ENCODE measurements at regions not wholly inside any gene's neighbourhood (a gene's known extent, or its start where the extent isn't known, plus 50 kb on each side); places are given as distances from the start of the nearest gene placed in this dataset.
A peak's percentile ranks its signal among the peaks of the same experiment; 100 is the strongest.

DNA sequence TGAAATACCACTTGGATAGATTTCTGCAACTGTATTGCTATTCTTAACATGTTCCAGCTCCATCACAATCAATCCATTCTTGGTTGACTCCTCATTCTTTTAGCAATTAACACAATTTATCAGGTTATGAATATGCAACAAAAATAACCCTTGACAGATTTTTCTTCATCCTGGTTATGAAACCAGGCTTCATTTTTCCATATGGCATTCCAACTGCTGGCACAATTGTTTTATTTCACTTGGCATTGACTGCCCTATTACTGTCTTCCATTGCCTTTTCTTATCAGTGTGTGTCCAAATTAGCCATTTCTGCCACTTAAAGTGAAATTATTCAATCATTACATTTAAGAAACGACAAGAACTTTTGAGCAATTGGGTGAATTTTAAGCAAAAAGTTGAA lies 388.8 kb upstream of the EPHA5 start:
- Histone ChIP-seq H3K4me3 (replicated peaks in 1 of 3; ENCODE audit: insufficient read depth in 1 of 3, low read depth in 2 of 3, low read length in 3 of 3) (no peak overlapping the region), H3K79me2 (ENCODE audit: insufficient read depth, low read length) (no peaks in the 10 kb centered on the region), H3K9me3 (ENCODE audit: low read length) (no peaks in the 10 kb centered on the region), H3K27ac (ENCODE audit: extremely low read length, insufficient read depth, low read length) (no peak overlapping the region), H4K20me1 (ENCODE audit: insufficient read depth, low read length) (no peaks in the 10 kb centered on the region), H3K4me2 (ENCODE audit: low read depth, low read length) (no peak overlapping the region), H3K4me1 (ENCODE audit: insufficient read depth, low read length) (no peaks in the 10 kb centered on the region), H3K9ac (ENCODE audit: insufficient read depth, low read depth, low read length) (no peak overlapping the region), H3K27me3 (ENCODE audit: control insufficient read depth in 1 of 2, insufficient read depth in 2 of 2, low read length in 2 of 2) (no peaks in the 10 kb centered on the region), H2AFZ (ENCODE audit: low read length) (no peak overlapping the region), H3K36me3 (replicated peaks in 1 of 2; ENCODE audit: control insufficient read depth in 1 of 2, insufficient read depth in 2 of 2, low read length in 2 of 2) (no peaks in the 10 kb centered on the region)
- 44% methylated on average over 1 of the region's 1 CpG for WGBS (ENCODE audit: low lambda C conversion rate)
- ChIA-PET POLR2A (no interaction called here), CTCF (ENCODE audit: low intra/inter-chr PET ratio, low total read pairs) (no interaction called here)
- ATAC-seq (no peak), FAIRE-seq (no peak), DNase-seq (ENCODE audit: low spot score) (no peak)
- no TSS peak for BruUV-seq (replicated peaks)
- no peak for TF ChIP-seq ZFP82 (CRISPR knock-in tag; IDR thresholded peaks at IDR 0.05; ENCODE audit: borderline replicate concordance)
- TF ChIP-seq, protein P1, sequence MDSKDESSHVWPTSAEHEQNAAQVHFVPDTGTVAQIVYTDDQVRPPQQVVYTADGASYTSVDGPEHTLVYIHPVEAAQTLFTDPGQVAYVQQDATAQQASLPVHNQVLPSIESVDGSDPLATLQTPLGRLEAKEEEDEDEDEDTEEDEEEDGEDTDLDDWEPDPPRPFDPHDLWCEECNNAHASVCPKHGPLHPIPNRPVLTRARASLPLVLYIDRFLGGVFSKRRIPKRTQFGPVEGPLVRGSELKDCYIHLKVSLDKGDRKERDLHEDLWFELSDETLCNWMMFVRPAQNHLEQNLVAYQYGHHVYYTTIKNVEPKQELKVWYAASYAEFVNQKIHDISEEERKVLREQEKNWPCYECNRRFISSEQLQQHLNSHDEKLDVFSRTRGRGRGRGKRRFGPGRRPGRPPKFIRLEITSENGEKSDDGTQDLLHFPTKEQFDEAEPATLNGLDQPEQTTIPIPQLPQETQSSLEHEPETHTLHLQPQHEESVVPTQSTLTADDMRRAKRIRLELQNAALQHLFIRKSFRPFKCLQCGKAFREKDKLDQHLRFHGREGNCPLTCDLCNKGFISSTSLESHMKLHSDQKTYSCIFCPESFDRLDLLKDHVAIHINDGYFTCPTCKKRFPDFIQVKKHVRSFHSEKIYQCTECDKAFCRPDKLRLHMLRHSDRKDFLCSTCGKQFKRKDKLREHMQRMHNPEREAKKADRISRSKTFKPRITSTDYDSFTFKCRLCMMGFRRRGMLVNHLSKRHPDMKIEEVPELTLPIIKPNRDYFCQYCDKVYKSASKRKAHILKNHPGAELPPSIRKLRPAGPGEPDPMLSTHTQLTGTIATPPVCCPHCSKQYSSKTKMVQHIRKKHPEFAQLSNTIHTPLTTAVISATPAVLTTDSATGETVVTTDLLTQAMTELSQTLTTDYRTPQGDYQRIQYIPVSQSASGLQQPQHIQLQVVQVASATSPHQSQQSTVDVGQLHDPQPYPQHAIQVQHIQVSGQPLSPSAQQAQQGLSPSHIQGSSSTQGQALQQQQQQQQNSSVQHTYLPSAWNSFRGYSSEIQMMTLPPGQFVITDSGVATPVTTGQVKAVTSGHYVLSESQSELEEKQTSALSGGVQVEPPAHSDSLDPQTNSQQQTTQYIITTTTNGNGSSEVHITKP (CRISPR knock-in tag; IDR thresholded peaks at IDR 0.05; ENCODE audit: low read depth): no peak
- intact Hi-C loops (cut with micrococcal nuclease; ENCODE audit: unreplicated experiment) (no loop called here), in situ Hi-C loops (cut with HindIII; ENCODE audit: extremely low pct_ligation_motif_present, low pct_unique_long_range_greater_than_20kb) (no loop called here)

DNA sequence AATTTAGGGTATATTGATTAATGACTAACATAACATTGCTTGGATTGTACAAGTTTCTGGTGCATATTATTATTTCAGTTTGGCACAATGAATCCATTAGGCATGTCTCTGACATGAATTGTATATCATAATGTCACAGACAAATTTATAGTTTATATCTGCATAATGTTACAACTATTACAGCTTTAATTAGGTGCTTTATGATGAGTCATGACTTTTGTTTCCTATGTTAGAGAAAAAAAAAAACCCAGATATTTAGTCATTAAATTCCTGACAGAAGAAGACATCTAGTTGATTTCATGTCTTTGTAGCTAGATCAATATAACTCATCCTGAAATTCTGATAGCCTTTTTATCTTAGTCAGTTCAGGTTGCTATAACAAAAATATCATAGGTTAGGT lies 385.7 kb upstream of the EPHA5 start:
- POLR2A ChIA-PET: no interaction called here
- H3K9me3 ChIP-seq (ENCODE audit: low read length): no peaks in the 10 kb centered on the region
- no peak overlapping the region for H3K4me2 ChIP-seq (ENCODE audit: low read depth, low read length)
- no peak overlapping the region for H2AFZ ChIP-seq (ENCODE audit: low read length)
- H4K20me1 ChIP-seq (ENCODE audit: insufficient read depth, low read length): no peaks in the 10 kb centered on the region
- no peak for DNase-seq (ENCODE audit: low spot score)
- no peak overlapping the region for H3K4me3 ChIP-seq (replicated peaks in 1 of 3; ENCODE audit: insufficient read depth in 1 of 3, low read depth in 2 of 3, low read length in 3 of 3)
- CTCF ChIA-PET (ENCODE audit: low intra/inter-chr PET ratio, low total read pairs): no interaction called here
- no peak overlapping the region for H3K27ac ChIP-seq (ENCODE audit: extremely low read length, insufficient read depth, low read length)
- intact Hi-C loops (cut with micrococcal nuclease; ENCODE audit: unreplicated experiment) (no loop called here), in situ Hi-C loops (cut with HindIII; ENCODE audit: extremely low pct_ligation_motif_present, low pct_unique_long_range_greater_than_20kb) (no loop called here)
- no peaks in the 10 kb centered on the region for H3K79me2 ChIP-seq (ENCODE audit: insufficient read depth, low read length)
- no peak for ATAC-seq
- BruUV-seq (replicated peaks): no TSS peak
- TF ChIP-seq NCOA1 (CRISPR knock-in tag; IDR thresholded peaks at IDR 0.05) (no peak), MAFF (IDR thresholded peaks at IDR 0.05; ENCODE audit: low read depth, low read length) (peak; percentile 83), ZNF598 (CRISPR knock-in tag; IDR thresholded peaks at IDR 0.05; ENCODE audit: borderline replicate concordance) (no peak), NFE2L2 (IDR thresholded peaks at IDR 0.05; ENCODE audit: low read length) (peak; percentile 22; the same call in 1 of the 2 replicates), MAFK (conservative IDR thresholded peaks at IDR 0.05 in 1 of 2, IDR thresholded peaks at IDR 0.05 in 1 of 2; ENCODE audit: low read length in 2 of 2) (peak; percentile 68 to 89), FIP1L1 (IDR thresholded peaks at IDR 0.05; ENCODE audit: borderline replicate concordance, insufficient read depth, low read depth, low read length) (no peak), ZNF782 (CRISPR knock-in tag; IDR thresholded peaks at IDR 0.05; ENCODE audit: borderline replicate concordance) (no peak), U2AF1 (optimal IDR thresholded peaks at IDR 0.05; ENCODE audit: low read depth, low read length) (no peak), POGZ (CRISPR knock-in tag; IDR thresholded peaks at IDR 0.05) (no peak), HNRNPLL (IDR thresholded peaks at IDR 0.05; ENCODE audit: low read depth, low read length, poor library complexity, severe bottlenecking) (no peak)
- TF ChIP-seq, protein P2, sequence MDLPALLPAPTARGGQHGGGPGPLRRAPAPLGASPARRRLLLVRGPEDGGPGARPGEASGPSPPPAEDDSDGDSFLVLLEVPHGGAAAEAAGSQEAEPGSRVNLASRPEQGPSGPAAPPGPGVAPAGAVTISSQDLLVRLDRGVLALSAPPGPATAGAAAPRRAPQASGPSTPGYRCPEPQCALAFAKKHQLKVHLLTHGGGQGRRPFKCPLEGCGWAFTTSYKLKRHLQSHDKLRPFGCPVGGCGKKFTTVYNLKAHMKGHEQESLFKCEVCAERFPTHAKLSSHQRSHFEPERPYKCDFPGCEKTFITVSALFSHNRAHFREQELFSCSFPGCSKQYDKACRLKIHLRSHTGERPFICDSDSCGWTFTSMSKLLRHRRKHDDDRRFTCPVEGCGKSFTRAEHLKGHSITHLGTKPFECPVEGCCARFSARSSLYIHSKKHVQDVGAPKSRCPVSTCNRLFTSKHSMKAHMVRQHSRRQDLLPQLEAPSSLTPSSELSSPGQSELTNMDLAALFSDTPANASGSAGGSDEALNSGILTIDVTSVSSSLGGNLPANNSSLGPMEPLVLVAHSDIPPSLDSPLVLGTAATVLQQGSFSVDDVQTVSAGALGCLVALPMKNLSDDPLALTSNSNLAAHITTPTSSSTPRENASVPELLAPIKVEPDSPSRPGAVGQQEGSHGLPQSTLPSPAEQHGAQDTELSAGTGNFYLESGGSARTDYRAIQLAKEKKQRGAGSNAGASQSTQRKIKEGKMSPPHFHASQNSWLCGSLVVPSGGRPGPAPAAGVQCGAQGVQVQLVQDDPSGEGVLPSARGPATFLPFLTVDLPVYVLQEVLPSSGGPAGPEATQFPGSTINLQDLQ (CRISPR knock-in tag; IDR thresholded peaks at IDR 0.05): no peak
- no peaks in the 10 kb centered on the region for H3K27me3 ChIP-seq (ENCODE audit: control insufficient read depth in 1 of 2, insufficient read depth in 2 of 2, low read length in 2 of 2)
- FAIRE-seq: no peak
- no peaks in the 10 kb centered on the region for H3K4me1 ChIP-seq (ENCODE audit: insufficient read depth, low read length)
- no peaks in the 10 kb centered on the region for H3K36me3 ChIP-seq (replicated peaks in 1 of 2; ENCODE audit: control insufficient read depth in 1 of 2, insufficient read depth in 2 of 2, low read length in 2 of 2)
- H3K9ac ChIP-seq (ENCODE audit: insufficient read depth, low read depth, low read length): no peak overlapping the region

Measured in HepG2 (cell line).